ENCODE measurements at regions not wholly inside any gene's neighbourhood (a gene's known extent, or its start where the extent isn't known, plus 50 kb on each side); places are given as distances from the start of the nearest gene placed in this dataset.

GRCh38 chrX:5726224-5726623 is 502.4 kb downstream of the NLGN4X start:
- Histone ChIP-seq H2AFZ (ENCODE audit: low read depth, low read length) (no peak overlapping the region), H3K4me3 (no peak overlapping the region), H3K79me2 (ENCODE audit: control insufficient read depth, insufficient read depth, low read length) (no peaks in the 10 kb centered on the region), H3K27me3 (ENCODE audit: control insufficient read depth in 2 of 2, insufficient read depth in 2 of 2, low read length in 2 of 2) (no peaks in the 10 kb centered on the region), H3K27ac (ENCODE audit: extremely low read depth, low read depth, low read length) (no peak overlapping the region), H3K9me3 (replicated peaks; ENCODE audit: control insufficient read depth, insufficient read depth, low read depth, low read length) (no peaks in the 10 kb centered on the region), H3K9me1 (ENCODE audit: control insufficient read depth, insufficient read depth, low read length) (no peaks in the 10 kb centered on the region), H3K36me3 (ENCODE audit: control insufficient read depth, insufficient read depth, low read length) (no peaks in the 10 kb centered on the region), H3K4me2 (ENCODE audit: insufficient read depth, low read length) (no peak overlapping the region), H3K4me1 (replicated peaks in 1 of 2; ENCODE audit: control insufficient read depth in 2 of 2, insufficient read depth in 2 of 2, low read length in 2 of 2) (no peaks in the 10 kb centered on the region), H4K20me1 (replicated peaks; ENCODE audit: control insufficient read depth, insufficient read depth, low read length) (no peaks in the 10 kb centered on the region), H3K9ac (ENCODE audit: insufficient read depth in 1 of 2, low read depth in 2 of 2, low read length in 2 of 2) (no peak overlapping the region)
- 3% methylated on average over 4 of the region's 5 CpGs for WGBS (ENCODE audit: insufficient coverage, low coverage, missing lambda C conversion rate)
- intact Hi-C loops (cut with micrococcal nuclease): no loop called here
- ChIA-PET POLR2A (no interaction called here), CTCF (ENCODE audit: low intra/inter-chr PET ratio) (no interaction called here)
- no peak for DNase-seq (ENCODE audit: extremely low read depth in 1 of 4, low spot score in 3 of 4)
- FAIRE-seq: no peak
- in situ Hi-C loops (cut with MboI): no loop called here
- BruUV-seq (replicated peaks): no TSS peak
- ATAC-seq: no peak
- TF ChIP-seq JUN (IDR thresholded peaks at IDR 0.05; ENCODE audit: borderline replicate concordance, low read depth, low read length) (no peak), JUN (CRISPR knock-in tag; IDR thresholded peaks at IDR 0.05; ENCODE audit: borderline replicate concordance) (no peak), ZNF282 (CRISPR knock-in tag; IDR thresholded peaks at IDR 0.05) (no peak), ZNF512 (tag; IDR thresholded peaks at IDR 0.05) (no peak), TAF9B (IDR thresholded peaks at IDR 0.05; ENCODE audit: partially characterized antibody) (no peak), KLF16 (IDR thresholded peaks at IDR 0.05) (no peak), PTTG1 (tag; IDR thresholded peaks at IDR 0.05; ENCODE audit: low read depth) (no peak), ZNF699 (CRISPR knock-in tag; IDR thresholded peaks at IDR 0.05; ENCODE audit: insufficient replicate concordance) (no peak), NBN (IDR thresholded peaks at IDR 0.05; ENCODE audit: low read depth) (no peak), ZBTB1 (CRISPR knock-in tag; IDR thresholded peaks at IDR 0.05; ENCODE audit: borderline replicate concordance, low read depth) (no peak), RBM22 (IDR thresholded peaks at IDR 0.05; ENCODE audit: low read depth, low read length, poor library complexity, severe bottlenecking) (no peak), ZNF280A (IDR thresholded peaks at IDR 0.05; ENCODE audit: low read depth, partially characterized antibody) (no peak), ELK1 (CRISPR knock-in tag; IDR thresholded peaks at IDR 0.05) (no peak), MLX (CRISPR knock-in tag; conservative IDR thresholded peaks at IDR 0.05) (no peak), GMEB1 (CRISPR knock-in tag; IDR thresholded peaks at IDR 0.05) (no peak)
